ENCODE measurements at regions not wholly inside any gene's neighbourhood (a gene's known extent, or its start where the extent isn't known, plus 50 kb on each side); places are given as distances from the start of the nearest gene placed in this dataset.

- no peaks in the 10 kb centered on the region for H3K27me3 ChIP-seq (ENCODE audit: control insufficient read depth, insufficient read depth, low read length)
- no peak overlapping the region for H3K27ac ChIP-seq (ENCODE audit: low read depth in 2 of 2, low read length in 2 of 2)
- H3K4me1 ChIP-seq (ENCODE audit: control insufficient read depth in 2 of 3, insufficient read depth in 2 of 3, low read depth in 1 of 3, low read length in 3 of 3) = no peaks in the 10 kb centered on the region
- H3K36me3 ChIP-seq (ENCODE audit: control insufficient read depth in 2 of 3, insufficient read depth in 3 of 3, low read length in 3 of 3) = no peaks in the 10 kb centered on the region
- FAIRE-seq (no peak), DNase-seq (no peak)
- no peak overlapping the region for H3K9ac ChIP-seq (ENCODE audit: low read length in 3 of 3)
- intact Hi-C loops (cut with DNase I) = no loop called here
- TF ChIP-seq, protein P1, sequence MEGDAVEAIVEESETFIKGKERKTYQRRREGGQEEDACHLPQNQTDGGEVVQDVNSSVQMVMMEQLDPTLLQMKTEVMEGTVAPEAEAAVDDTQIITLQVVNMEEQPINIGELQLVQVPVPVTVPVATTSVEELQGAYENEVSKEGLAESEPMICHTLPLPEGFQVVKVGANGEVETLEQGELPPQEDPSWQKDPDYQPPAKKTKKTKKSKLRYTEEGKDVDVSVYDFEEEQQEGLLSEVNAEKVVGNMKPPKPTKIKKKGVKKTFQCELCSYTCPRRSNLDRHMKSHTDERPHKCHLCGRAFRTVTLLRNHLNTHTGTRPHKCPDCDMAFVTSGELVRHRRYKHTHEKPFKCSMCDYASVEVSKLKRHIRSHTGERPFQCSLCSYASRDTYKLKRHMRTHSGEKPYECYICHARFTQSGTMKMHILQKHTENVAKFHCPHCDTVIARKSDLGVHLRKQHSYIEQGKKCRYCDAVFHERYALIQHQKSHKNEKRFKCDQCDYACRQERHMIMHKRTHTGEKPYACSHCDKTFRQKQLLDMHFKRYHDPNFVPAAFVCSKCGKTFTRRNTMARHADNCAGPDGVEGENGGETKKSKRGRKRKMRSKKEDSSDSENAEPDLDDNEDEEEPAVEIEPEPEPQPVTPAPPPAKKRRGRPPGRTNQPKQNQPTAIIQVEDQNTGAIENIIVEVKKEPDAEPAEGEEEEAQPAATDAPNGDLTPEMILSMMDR (IDR thresholded peaks at IDR 0.05; ENCODE audit: borderline replicate concordance, extremely low read depth, insufficient read depth) = no peak
- no peak overlapping the region for H3K4me3 ChIP-seq (ENCODE audit: low read length in 3 of 3)
- H3K9me3 ChIP-seq (ENCODE audit: control insufficient read depth in 2 of 3, insufficient read depth in 1 of 3, low read length in 3 of 3) = no peaks in the 10 kb centered on the region
Observed at GRCh38 chr4:178102139-178102538, 659.9 kb upstream of the AGA start.

DNA sequence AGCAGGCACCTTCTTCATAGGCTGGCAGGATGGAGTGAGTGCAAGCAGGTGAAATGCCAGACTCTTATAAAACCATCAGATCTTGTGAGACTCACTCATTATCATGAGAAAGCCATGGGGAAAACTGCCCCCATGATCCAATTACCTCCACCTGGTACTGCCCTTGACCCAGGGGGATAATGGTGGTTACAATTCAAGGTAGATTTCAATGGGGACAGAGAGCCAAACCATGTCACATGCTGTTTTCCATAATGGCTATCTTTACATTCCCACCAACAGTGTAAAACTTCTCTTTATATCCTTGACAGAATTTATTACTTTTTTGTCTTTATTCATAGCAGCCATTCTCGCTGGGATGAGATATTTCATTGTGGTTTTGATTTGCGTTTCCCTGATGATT is 663.0 kb upstream of the AGA start:
- Histone ChIP-seq H3K4me1 (ENCODE audit: control insufficient read depth in 2 of 3, insufficient read depth in 2 of 3, low read depth in 1 of 3, low read length in 3 of 3) (no peaks in the 10 kb centered on the region), H3K36me3 (ENCODE audit: control insufficient read depth in 2 of 3, insufficient read depth in 3 of 3, low read length in 3 of 3) (no peaks in the 10 kb centered on the region), H3K27ac (ENCODE audit: low read depth in 2 of 2, low read length in 2 of 2) (no peak overlapping the region), H3K27me3 (ENCODE audit: control insufficient read depth, insufficient read depth, low read length) (no peaks in the 10 kb centered on the region), H3K4me3 (ENCODE audit: low read length in 3 of 3) (no peak overlapping the region), H3K9ac (ENCODE audit: low read length in 3 of 3) (no peak overlapping the region), H3K9me3 (ENCODE audit: control insufficient read depth in 2 of 3, insufficient read depth in 1 of 3, low read length in 3 of 3) (no peaks in the 10 kb centered on the region)
- intact Hi-C loops (cut with DNase I) = no loop called here
- FAIRE-seq = no peak
- no peak for DNase-seq
- TF ChIP-seq, protein P1 (IDR thresholded peaks at IDR 0.05; ENCODE audit: borderline replicate concordance, extremely low read depth, insufficient read depth) = no peak

- DNase-seq (no peak), FAIRE-seq (no peak)
- Histone ChIP-seq H3K36me3 (ENCODE audit: control insufficient read depth in 2 of 3, insufficient read depth in 3 of 3, low read length in 3 of 3) (no peaks in the 10 kb centered on the region), H3K9me3 (ENCODE audit: control insufficient read depth in 2 of 3, insufficient read depth in 1 of 3, low read length in 3 of 3) (no peaks in the 10 kb centered on the region), H3K9ac (ENCODE audit: low read length in 3 of 3) (no peak overlapping the region), H3K4me3 (ENCODE audit: low read length in 3 of 3) (no peak overlapping the region), H3K27me3 (ENCODE audit: control insufficient read depth, insufficient read depth, low read length) (no peaks in the 10 kb centered on the region), H3K4me1 (ENCODE audit: control insufficient read depth in 2 of 3, insufficient read depth in 2 of 3, low read depth in 1 of 3, low read length in 3 of 3) (no peaks in the 10 kb centered on the region), H3K27ac (ENCODE audit: low read depth in 2 of 2, low read length in 2 of 2) (no peak overlapping the region)
- intact Hi-C loops (cut with DNase I) = no loop called here
- TF ChIP-seq, protein P1 (IDR thresholded peaks at IDR 0.05; ENCODE audit: borderline replicate concordance, extremely low read depth, insufficient read depth) = no peak
Observed at GRCh38 chr4:178136736-178137345, 694.6 kb upstream of the AGA start.

All from kidney (tissue), 13 donors.